ENCODE measurements at regions not wholly inside any gene's neighbourhood (a gene's known extent, or its start where the extent isn't known, plus 50 kb on each side); places are given as distances from the start of the nearest gene placed in this dataset.

DNA sequence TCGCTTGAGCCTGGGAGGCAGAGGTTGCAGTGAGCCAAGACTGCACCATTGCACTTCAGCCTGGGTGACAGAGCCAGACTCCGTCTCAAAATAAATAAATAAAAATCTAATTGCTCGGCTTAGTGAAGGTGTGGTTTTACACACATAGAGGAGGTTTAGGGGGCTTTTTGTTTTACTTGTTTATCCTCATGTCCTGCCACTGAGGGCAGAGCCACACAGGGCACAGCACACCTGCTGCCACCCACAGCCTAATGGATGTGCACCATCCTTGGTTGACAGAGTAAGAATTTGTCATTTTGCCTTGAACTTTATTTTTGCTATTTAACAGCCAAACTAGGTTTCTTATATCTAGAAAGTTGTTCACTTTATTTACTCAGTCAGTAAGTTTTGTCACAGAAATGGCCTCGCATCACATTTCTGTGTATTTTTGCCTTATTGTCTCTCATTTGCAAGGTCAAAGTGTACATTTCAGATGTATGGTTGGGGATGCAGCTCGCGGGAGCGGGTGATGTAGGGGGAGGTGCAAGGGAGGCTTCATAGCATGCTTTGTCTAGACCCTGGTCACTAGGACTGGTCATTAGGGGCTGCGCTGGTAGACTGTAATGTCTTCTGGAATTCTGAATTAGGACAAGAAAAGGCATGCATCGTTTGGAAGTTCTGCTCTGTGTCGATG lies 67.8 kb upstream of the NAA20 start:
- no peak overlapping the region for H3K4me3 ChIP-seq
- DNase-seq (ENCODE audit: low spot score), result no peak
- TF ChIP-seq, protein P1, sequence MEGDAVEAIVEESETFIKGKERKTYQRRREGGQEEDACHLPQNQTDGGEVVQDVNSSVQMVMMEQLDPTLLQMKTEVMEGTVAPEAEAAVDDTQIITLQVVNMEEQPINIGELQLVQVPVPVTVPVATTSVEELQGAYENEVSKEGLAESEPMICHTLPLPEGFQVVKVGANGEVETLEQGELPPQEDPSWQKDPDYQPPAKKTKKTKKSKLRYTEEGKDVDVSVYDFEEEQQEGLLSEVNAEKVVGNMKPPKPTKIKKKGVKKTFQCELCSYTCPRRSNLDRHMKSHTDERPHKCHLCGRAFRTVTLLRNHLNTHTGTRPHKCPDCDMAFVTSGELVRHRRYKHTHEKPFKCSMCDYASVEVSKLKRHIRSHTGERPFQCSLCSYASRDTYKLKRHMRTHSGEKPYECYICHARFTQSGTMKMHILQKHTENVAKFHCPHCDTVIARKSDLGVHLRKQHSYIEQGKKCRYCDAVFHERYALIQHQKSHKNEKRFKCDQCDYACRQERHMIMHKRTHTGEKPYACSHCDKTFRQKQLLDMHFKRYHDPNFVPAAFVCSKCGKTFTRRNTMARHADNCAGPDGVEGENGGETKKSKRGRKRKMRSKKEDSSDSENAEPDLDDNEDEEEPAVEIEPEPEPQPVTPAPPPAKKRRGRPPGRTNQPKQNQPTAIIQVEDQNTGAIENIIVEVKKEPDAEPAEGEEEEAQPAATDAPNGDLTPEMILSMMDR (IDR thresholded peaks at IDR 0.05), result no peak
- ATAC-seq (ENCODE audit: insufficient number of reproducible peaks, low FRiP score, low read depth), result no peak
- no peaks in the 10 kb centered on the region for H3K9me3 ChIP-seq
- no peaks in the 10 kb centered on the region for H3K36me3 ChIP-seq
- peaks cover 22 to 30% of the 10 kb centered on the region in 2 donors for H3K4me1 ChIP-seq (ENCODE audit: control insufficient read depth in 1 of 2, low read depth in 2 of 2)
- H3K27ac ChIP-seq, result no peak overlapping the region
- no peaks in the 10 kb centered on the region for H3K27me3 ChIP-seq (replicated peaks; ENCODE audit: insufficient read depth)

DNA sequence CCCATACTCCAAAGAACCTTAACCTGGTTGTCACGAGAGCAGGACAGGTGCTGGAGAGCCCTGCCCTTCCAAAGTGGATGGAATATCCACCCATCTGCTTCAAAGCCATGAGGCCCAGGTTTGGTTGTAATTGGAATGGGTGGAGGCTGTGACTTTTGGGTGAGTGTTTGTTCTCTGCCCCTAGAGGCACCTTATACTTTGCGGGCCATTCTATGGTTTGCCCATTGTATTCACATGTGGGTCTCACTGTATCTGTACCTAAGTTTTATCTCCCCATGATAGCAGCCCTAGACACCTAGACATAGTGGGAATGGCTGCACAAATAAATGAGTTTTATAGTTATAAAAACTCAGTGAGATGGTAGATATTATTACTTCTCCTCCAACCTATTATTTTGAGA lies 67.1 kb upstream of the NAA20 start:
- ATAC-seq (ENCODE audit: insufficient number of reproducible peaks, low FRiP score, low read depth), result no peak
- no peak for DNase-seq (ENCODE audit: low spot score)
- Histone ChIP-seq H3K36me3 (no peaks in the 10 kb centered on the region), H3K4me3 (no peak overlapping the region), H3K27ac (no peak overlapping the region), H3K9me3 (no peaks in the 10 kb centered on the region), H3K4me1 (ENCODE audit: control insufficient read depth in 1 of 2, low read depth in 2 of 2) (peaks cover 15 to 23% of the 10 kb centered on the region in 2 donors), H3K27me3 (replicated peaks; ENCODE audit: insufficient read depth) (no peaks in the 10 kb centered on the region)
- TF ChIP-seq, protein P1 (IDR thresholded peaks at IDR 0.05), result no peak

DNA sequence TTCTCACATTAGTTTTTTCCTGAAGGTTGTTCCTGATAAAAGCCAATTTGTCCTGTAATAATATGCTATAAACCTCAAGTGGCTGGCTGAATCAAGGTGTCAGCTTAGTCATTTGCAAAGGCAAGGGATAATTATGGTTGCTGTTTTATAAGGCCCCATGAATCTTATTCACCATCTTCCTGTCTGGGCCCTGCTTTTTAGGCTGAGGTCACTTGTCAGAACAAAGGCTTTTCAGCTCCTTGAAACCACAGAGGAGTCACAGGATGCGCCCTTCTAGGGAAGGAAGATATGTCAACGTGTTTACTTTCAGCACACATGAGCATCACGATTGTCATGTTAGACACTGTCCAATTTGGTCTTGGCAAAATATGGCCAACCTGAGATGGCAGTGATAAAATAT lies 64.8 kb upstream of the NAA20 start:
- Histone ChIP-seq H3K36me3 (peaks cover 12% of the 10 kb centered on the region), H3K27ac (no peak overlapping the region), H3K27me3 (replicated peaks; ENCODE audit: insufficient read depth) (no peaks in the 10 kb centered on the region), H3K4me3 (no peak overlapping the region), H3K4me1 (ENCODE audit: control insufficient read depth in 1 of 2, low read depth in 2 of 2) (peaks cover 0 to 3% of the 10 kb centered on the region in 2 donors), H3K9me3 (no peaks in the 10 kb centered on the region)
- ATAC-seq (ENCODE audit: insufficient number of reproducible peaks, low FRiP score, low read depth) (no peak), DNase-seq (ENCODE audit: low spot score) (no peak)
- TF ChIP-seq, protein P1 (IDR thresholded peaks at IDR 0.05), result no peak

DNA sequence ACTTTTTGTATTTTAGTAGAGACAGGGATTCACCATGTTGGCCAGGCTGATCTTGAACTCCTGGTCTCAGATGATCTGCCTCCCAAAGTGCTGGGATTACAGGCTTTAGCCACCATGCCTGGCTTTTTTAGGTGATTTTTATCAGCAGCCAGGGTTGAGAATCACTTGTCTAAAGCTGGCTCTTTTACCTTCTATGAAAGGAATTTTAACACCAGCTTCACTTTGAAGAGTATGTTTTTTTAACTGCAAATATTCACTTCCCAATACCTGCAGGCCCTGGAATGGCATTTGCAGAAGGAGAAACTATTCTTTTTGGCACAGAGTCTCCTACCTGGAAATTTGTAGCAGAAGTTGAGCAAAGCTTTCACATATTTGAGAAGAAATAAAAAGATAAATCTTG lies 63.6 kb upstream of the NAA20 start:
- no peak overlapping the region for H3K27ac ChIP-seq
- TF ChIP-seq, protein P1 (IDR thresholded peaks at IDR 0.05), result no peak
- DNase-seq (ENCODE audit: low spot score) (no peak), ATAC-seq (ENCODE audit: insufficient number of reproducible peaks, low FRiP score, low read depth) (no peak)
- no peak overlapping the region for H3K4me3 ChIP-seq
- peaks cover 0 to 3% of the 10 kb centered on the region in 2 donors for H3K4me1 ChIP-seq (ENCODE audit: control insufficient read depth in 1 of 2, low read depth in 2 of 2)
- no peaks in the 10 kb centered on the region for H3K27me3 ChIP-seq (replicated peaks; ENCODE audit: insufficient read depth)
- H3K9me3 ChIP-seq, result no peaks in the 10 kb centered on the region
- H3K36me3 ChIP-seq, result peaks cover 21% of the 10 kb centered on the region

DNA sequence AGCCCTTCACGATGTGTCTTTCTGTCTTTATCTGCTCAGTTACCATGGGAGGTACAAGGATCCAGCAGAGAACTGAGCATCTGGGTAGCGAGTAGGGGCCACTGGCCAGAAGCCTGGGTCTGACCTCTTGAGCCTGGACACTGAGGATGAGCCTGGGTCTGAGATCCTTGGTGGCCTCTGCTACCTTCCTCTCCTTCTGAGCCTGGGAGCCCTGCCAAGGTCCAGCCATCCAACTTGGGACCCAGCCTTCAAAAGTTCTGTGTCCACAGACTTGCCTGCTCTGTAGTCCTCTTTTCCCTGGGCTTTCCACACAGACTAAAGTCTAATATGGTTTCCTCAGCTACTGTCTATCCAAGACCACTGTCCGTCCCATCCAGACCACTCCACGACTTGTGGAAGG lies 60.2 kb upstream of the NAA20 start:
- peaks cover 0 to 3% of the 10 kb centered on the region in 2 donors for H3K4me1 ChIP-seq (ENCODE audit: control insufficient read depth in 1 of 2, low read depth in 2 of 2)
- no peak overlapping the region for H3K27ac ChIP-seq
- ATAC-seq (ENCODE audit: insufficient number of reproducible peaks, low FRiP score, low read depth) (no peak), DNase-seq (ENCODE audit: low spot score) (no peak)
- no peaks in the 10 kb centered on the region for H3K9me3 ChIP-seq
- no peak overlapping the region for H3K4me3 ChIP-seq
- TF ChIP-seq, protein P1 (IDR thresholded peaks at IDR 0.05), result no peak
- no peaks in the 10 kb centered on the region for H3K27me3 ChIP-seq (replicated peaks; ENCODE audit: insufficient read depth)
- peaks cover 46% of the 10 kb centered on the region for H3K36me3 ChIP-seq
